ENCODE measurements at regions not wholly inside any gene's neighbourhood (a gene's known extent, or its start where the extent isn't known, plus 50 kb on each side); places are given as distances from the start of the nearest gene placed in this dataset.

- H3K4me2 ChIP-seq (ENCODE audit: control insufficient read depth, extremely low read depth, insufficient read depth, low read depth, low read length) = no peak overlapping the region
- no peaks in the 10 kb centered on the region for H3K27me3 ChIP-seq (ENCODE audit: control insufficient read depth, extremely low read depth, insufficient read depth, low read length)
- H3K27ac ChIP-seq (ENCODE audit: control insufficient read depth, insufficient read depth, low read length) = no peak overlapping the region
- H2AFZ ChIP-seq (ENCODE audit: control insufficient read depth, low read length) = no peak overlapping the region
- no peaks in the 10 kb centered on the region for H3K79me2 ChIP-seq (ENCODE audit: control insufficient read depth, insufficient read depth, low read length)
- H4K20me1 ChIP-seq (ENCODE audit: control insufficient read depth, extremely low read depth, insufficient read depth, low read length) = no peaks in the 10 kb centered on the region
- peak; percentile 2 for DNase-seq (ENCODE audit: low read depth, low spot score)
- no peaks in the 10 kb centered on the region for H3K9me1 ChIP-seq (ENCODE audit: control insufficient read depth, extremely low read depth, insufficient read depth, low read length)
- H3K36me3 ChIP-seq (ENCODE audit: control insufficient read depth in 2 of 2, extremely low read depth in 1 of 2, insufficient read depth in 2 of 2, low read length in 2 of 2) = no peaks in the 10 kb centered on the region
- dilution Hi-C loops (cut with MboI; ENCODE audit: extremely low pct_ligation_motif_present, low sequenced_read_pairs) = no loop called here
- H3K9ac ChIP-seq (ENCODE audit: control insufficient read depth, extremely low read depth, insufficient read depth, low read length) = no peak overlapping the region
- no peak for TF ChIP-seq EZH2 (IDR thresholded peaks at IDR 0.05; ENCODE audit: low read length)
- TF ChIP-seq CTCF (optimal IDR thresholded peaks at IDR 0.05 in 1 of 3, IDR thresholded peaks at IDR 0.05 in 1 of 3, conservative IDR thresholded peaks at IDR 0.05 in 1 of 3; ENCODE audit: extremely low read depth in 1 of 3, insufficient read depth in 2 of 3, low read length in 3 of 3) = peak; percentile 31 to 64 (median 58)
- FAIRE-seq = no peak
- H3K9me3 ChIP-seq (ENCODE audit: control insufficient read depth, low read depth, low read length) = no peaks in the 10 kb centered on the region
- no peaks in the 10 kb centered on the region for H3K4me1 ChIP-seq (ENCODE audit: control insufficient read depth, extremely low read depth, insufficient read depth, low read length)
- no peak overlapping the region for H3K4me3 ChIP-seq (ENCODE audit: control insufficient read depth in 2 of 3, extremely low read depth in 1 of 3, insufficient read depth in 2 of 3, low read depth in 1 of 3, low read length in 3 of 3)
Measured at GRCh38 chr5:167049043-167049663, 1242.3 kb upstream of the WWC1 start.

DNA sequence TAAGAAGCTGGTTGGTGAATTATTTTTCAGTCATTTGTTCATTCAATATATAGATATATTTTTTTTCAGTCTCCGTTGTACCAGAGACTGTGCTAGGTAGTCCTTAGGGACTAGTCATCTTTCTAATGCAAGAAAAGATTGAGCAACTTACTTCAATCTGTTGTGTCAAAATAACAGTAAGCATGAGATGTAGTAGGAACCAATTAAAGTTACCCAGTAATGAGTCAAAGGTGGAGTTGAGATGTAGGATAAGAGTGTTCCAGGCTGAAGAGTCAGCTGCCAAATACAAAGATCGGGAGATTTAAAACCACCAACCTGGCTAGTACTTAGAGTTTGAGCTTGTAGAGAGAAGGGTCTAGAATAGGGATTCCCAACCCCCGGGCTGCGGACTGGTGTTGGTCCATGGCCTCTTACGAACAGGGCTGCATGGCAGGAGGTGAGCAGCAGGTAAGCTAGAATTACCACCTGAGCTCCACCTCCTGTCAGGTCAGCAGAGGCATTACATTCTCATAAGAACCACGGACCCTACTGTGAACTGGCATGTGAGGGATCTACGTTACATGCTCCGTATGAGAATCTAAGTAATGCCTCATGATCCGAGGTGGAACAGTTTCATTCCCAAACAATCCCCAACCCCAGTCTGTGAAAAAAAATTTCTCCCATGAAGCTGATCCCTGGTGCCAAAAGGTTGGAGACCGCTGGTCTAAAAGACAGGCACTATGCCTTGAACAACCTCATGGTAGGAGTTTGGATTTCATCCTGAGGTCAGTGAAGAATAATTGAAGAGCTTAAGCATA is 1241.5 kb upstream of the WWC1 start:
- Histone ChIP-seq H3K4me2 (ENCODE audit: control insufficient read depth, extremely low read depth, insufficient read depth, low read depth, low read length) (no peak overlapping the region), H3K9me3 (ENCODE audit: control insufficient read depth, low read depth, low read length) (no peaks in the 10 kb centered on the region), H3K4me3 (ENCODE audit: control insufficient read depth in 2 of 3, extremely low read depth in 1 of 3, insufficient read depth in 2 of 3, low read depth in 1 of 3, low read length in 3 of 3) (no peak overlapping the region), H4K20me1 (ENCODE audit: control insufficient read depth, extremely low read depth, insufficient read depth, low read length) (no peaks in the 10 kb centered on the region), H3K27me3 (ENCODE audit: control insufficient read depth, extremely low read depth, insufficient read depth, low read length) (no peaks in the 10 kb centered on the region), H3K9ac (ENCODE audit: control insufficient read depth, extremely low read depth, insufficient read depth, low read length) (no peak overlapping the region), H2AFZ (ENCODE audit: control insufficient read depth, low read length) (no peak overlapping the region), H3K4me1 (ENCODE audit: control insufficient read depth, extremely low read depth, insufficient read depth, low read length) (no peaks in the 10 kb centered on the region), H3K36me3 (ENCODE audit: control insufficient read depth in 2 of 2, extremely low read depth in 1 of 2, insufficient read depth in 2 of 2, low read length in 2 of 2) (no peaks in the 10 kb centered on the region), H3K79me2 (ENCODE audit: control insufficient read depth, insufficient read depth, low read length) (no peaks in the 10 kb centered on the region), H3K27ac (ENCODE audit: control insufficient read depth, insufficient read depth, low read length) (no peak overlapping the region), H3K9me1 (ENCODE audit: control insufficient read depth, extremely low read depth, insufficient read depth, low read length) (no peaks in the 10 kb centered on the region)
- no peak for FAIRE-seq
- TF ChIP-seq EZH2 (IDR thresholded peaks at IDR 0.05; ENCODE audit: low read length) (no peak), CTCF (optimal IDR thresholded peaks at IDR 0.05 in 1 of 3, IDR thresholded peaks at IDR 0.05 in 1 of 3, conservative IDR thresholded peaks at IDR 0.05 in 1 of 3; ENCODE audit: extremely low read depth in 1 of 3, insufficient read depth in 2 of 3, low read length in 3 of 3) (no peak)
- dilution Hi-C loops (cut with MboI; ENCODE audit: extremely low pct_ligation_motif_present, low sequenced_read_pairs) = no loop called here
- no peak for DNase-seq (ENCODE audit: low read depth, low spot score)

Measured in keratinocyte (primary cell).